ENCODE measurements at regions not wholly inside any gene's neighbourhood (a gene's known extent, or its start where the extent isn't known, plus 50 kb on each side); places are given as distances from the start of the nearest gene placed in this dataset.

DNA sequence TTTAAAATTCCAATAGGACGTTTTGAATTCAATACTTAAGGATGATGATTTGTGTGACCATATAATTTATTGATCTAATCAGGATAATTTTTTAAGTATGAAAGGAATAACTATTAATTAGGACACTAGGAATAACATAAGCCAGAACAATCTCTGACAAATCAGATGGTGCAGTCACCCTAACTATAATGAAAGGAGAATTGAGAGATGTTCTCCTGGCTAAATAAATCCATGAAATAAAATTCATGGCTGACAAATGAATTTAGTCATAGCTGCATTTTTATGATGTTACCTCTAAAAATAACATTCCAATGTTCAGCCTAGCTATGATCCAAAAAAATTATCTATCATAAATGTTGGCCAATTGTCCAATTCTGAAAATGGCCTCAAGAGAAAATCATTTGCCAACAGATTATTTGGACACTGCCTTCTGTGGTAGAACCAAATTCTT, 190.6 kb upstream of the NEIL3 start:
- POLR2A ChIA-PET, result interaction anchor here (1.0 kb wide), 1 partner anchor 59 kb away, joined by 7 read pairs; no protein-coding TSS in a partner anchor
- TF ChIP-seq, protein P1, sequence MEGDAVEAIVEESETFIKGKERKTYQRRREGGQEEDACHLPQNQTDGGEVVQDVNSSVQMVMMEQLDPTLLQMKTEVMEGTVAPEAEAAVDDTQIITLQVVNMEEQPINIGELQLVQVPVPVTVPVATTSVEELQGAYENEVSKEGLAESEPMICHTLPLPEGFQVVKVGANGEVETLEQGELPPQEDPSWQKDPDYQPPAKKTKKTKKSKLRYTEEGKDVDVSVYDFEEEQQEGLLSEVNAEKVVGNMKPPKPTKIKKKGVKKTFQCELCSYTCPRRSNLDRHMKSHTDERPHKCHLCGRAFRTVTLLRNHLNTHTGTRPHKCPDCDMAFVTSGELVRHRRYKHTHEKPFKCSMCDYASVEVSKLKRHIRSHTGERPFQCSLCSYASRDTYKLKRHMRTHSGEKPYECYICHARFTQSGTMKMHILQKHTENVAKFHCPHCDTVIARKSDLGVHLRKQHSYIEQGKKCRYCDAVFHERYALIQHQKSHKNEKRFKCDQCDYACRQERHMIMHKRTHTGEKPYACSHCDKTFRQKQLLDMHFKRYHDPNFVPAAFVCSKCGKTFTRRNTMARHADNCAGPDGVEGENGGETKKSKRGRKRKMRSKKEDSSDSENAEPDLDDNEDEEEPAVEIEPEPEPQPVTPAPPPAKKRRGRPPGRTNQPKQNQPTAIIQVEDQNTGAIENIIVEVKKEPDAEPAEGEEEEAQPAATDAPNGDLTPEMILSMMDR (IDR thresholded peaks at IDR 0.05; ENCODE audit: low read depth, low read length), result no peak
- Histone ChIP-seq H3K4me3 (ENCODE audit: low read depth, low read length) (no peak overlapping the region), H3K27me3 (ENCODE audit: control insufficient read depth, insufficient read depth, low read length) (no peaks in the 10 kb centered on the region), H3K9me3 (ENCODE audit: control insufficient read depth, insufficient read depth, low read length) (no peaks in the 10 kb centered on the region), H3K27ac (ENCODE audit: low read depth, low read length) (no peak overlapping the region)
- no peak for DNase-seq (ENCODE audit: low read depth, low spot score)
- CTCF ChIA-PET, result no interaction called here

DNA sequence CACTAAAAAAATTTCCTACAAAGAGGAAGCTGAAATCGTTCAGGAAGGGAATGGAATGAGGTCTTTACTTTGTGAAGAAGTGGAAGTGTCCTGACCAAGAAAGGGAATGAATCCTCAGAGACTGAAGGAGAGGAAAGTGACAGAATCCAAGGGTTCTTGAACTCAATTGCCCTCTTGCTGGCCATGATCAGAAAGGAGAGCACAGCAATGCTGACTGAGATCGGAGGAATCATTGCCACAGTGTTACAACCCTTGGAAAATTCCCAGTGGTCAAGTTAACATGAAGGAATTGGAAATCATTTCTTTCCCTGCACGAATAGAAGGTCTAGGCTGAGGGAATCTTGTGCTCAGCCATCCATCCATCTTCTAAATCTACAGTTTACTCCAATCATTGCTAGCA, 190.0 kb upstream of the NEIL3 start:
- no peak overlapping the region for H3K27ac ChIP-seq (ENCODE audit: low read depth, low read length)
- TF ChIP-seq, protein P1 (IDR thresholded peaks at IDR 0.05; ENCODE audit: low read depth, low read length), result no peak
- H3K27me3 ChIP-seq (ENCODE audit: control insufficient read depth, insufficient read depth, low read length), result no peaks in the 10 kb centered on the region
- H3K9me3 ChIP-seq (ENCODE audit: control insufficient read depth, insufficient read depth, low read length), result no peaks in the 10 kb centered on the region
- no peak overlapping the region for H3K4me3 ChIP-seq (ENCODE audit: low read depth, low read length)
- ChIA-PET POLR2A (no interaction called here), CTCF (no interaction called here)
- no peak for DNase-seq (ENCODE audit: low read depth, low spot score)

DNA sequence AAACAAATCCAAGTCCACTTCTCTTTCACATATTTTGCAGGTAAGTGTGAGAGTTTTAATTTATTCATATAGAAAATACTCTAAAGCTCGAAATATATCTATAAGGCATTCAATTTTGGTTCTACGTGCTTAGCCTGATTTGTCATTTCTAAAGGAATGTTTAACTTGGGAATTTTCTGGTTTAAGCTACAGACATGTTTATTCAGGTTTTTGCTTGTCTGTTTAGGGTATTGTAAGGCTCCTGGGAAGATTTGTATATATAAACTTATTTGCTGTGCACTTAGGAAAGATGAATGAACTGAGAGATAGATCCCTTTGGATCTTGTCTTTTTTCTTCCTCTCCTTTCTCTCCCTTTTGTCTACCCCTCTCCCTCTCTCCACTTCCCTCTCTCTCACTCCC, 185.9 kb upstream of the NEIL3 start:
- H3K27me3 ChIP-seq (ENCODE audit: control insufficient read depth, insufficient read depth, low read length), result no peaks in the 10 kb centered on the region
- TF ChIP-seq, protein P1 (IDR thresholded peaks at IDR 0.05; ENCODE audit: low read depth, low read length), result no peak
- ChIA-PET POLR2A (interaction anchor here (0.6 kb wide), 1 partner anchor 444 kb away, joined by 3 read pairs; no protein-coding TSS in a partner anchor), CTCF (no interaction called here)
- H3K27ac ChIP-seq (ENCODE audit: low read depth, low read length), result no peak overlapping the region
- H3K9me3 ChIP-seq (ENCODE audit: control insufficient read depth, insufficient read depth, low read length), result no peaks in the 10 kb centered on the region
- H3K4me3 ChIP-seq (ENCODE audit: low read depth, low read length), result no peak overlapping the region
- no peak for DNase-seq (ENCODE audit: low read depth, low spot score)

DNA sequence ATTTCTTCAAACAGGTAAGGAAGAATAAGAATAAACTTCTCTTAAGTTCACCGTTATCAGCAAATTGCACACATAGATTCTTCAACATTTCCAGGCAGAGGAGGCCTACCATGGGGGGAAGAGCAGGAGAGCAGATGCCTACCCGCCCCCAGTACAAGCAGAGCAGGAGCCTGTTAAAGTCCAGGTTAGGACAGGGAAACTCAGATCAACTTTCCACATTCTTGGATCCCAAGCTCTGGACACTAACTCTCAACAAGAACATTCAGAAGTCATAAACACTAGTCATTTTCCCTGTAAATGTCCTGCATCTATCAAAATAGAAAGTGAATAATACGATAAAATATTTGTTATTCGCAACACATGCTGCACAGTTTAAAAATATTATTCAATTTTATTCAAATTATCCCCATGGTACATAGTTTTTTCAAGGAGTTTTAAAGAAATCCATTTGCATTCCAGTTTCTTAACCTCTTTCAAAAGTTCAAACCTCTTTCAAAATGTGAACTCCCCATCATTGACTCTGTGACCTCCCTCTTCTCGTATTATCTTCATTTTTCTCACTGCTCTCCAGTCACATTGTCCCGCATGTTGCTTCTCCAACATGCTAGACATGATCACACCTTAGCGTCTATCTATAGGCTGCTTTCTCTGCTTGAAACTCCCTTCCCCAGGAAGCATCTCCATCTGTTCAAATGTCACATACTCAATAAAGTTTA, 185.2 kb upstream of the NEIL3 start:
- no peak overlapping the region for H3K27ac ChIP-seq (ENCODE audit: low read depth, low read length)
- H3K4me3 ChIP-seq (ENCODE audit: low read depth, low read length), result no peak overlapping the region
- no peak for DNase-seq (ENCODE audit: low read depth, low spot score)
- H3K9me3 ChIP-seq (ENCODE audit: control insufficient read depth, insufficient read depth, low read length), result peaks cover under 1% of the 10 kb centered on the region; the same call in 1 of the 2 replicates
- TF ChIP-seq, protein P1 (IDR thresholded peaks at IDR 0.05; ENCODE audit: low read depth, low read length), result no peak
- ChIA-PET CTCF (interaction anchor here (1.0 kb wide), 1 partner anchor 18 kb away, joined by 3 read pairs; no protein-coding TSS in a partner anchor), POLR2A (interaction anchor here (0.6 kb wide), 1 partner anchor 444 kb away, joined by 3 read pairs; no protein-coding TSS in a partner anchor)
- no peaks in the 10 kb centered on the region for H3K27me3 ChIP-seq (ENCODE audit: control insufficient read depth, insufficient read depth, low read length)

DNA sequence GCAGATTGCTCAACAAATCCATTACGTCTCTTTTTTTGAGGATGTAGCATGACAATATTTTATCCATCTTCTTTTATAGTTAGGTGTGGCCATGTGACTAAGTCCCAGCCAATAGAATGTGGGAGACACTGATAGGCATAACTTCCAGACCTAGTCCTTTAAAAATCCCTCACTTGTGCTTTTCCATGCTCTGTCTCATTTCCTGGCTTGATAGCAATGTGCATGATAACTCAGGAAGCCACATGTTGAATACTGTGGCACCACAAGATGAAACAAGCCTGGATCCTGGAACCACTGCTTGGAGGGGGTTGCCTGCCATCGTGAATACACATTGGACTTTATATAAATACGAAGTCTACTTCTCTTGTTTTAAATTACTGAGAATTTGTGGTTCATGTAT, 184.0 kb upstream of the NEIL3 start:
- Histone ChIP-seq H3K9me3 (ENCODE audit: control insufficient read depth, insufficient read depth, low read length) (peaks cover 7% of the 10 kb centered on the region; the same call in 1 of the 2 replicates), H3K4me3 (ENCODE audit: low read depth, low read length) (no peak overlapping the region), H3K27me3 (ENCODE audit: control insufficient read depth, insufficient read depth, low read length) (no peaks in the 10 kb centered on the region), H3K27ac (ENCODE audit: low read depth, low read length) (no peak overlapping the region)
- no peak for DNase-seq (ENCODE audit: low read depth, low spot score)
- ChIA-PET CTCF (interaction anchor here (1.0 kb wide), 1 partner anchor 17 kb away, joined by 3 read pairs; no protein-coding TSS in a partner anchor), POLR2A (no interaction called here)
- TF ChIP-seq, protein P1 (IDR thresholded peaks at IDR 0.05; ENCODE audit: low read depth, low read length), result no peak

All from AG04450 (cell line).